ENCODE measurements at regions not wholly inside any gene's neighbourhood (a gene's known extent, or its start where the extent isn't known, plus 50 kb on each side); places are given as distances from the start of the nearest gene placed in this dataset.

GRCh38 chr2:175557810-175558377, 376.4 kb upstream of the ATP5MC3 start:
- Histone ChIP-seq H3K4me3 (ENCODE audit: low read depth in 1 of 2, low read length in 2 of 2) (no peak overlapping the region), H3K4me1 (ENCODE audit: control insufficient read depth in 1 of 2, insufficient read depth in 2 of 2, low read length in 2 of 2) (no peaks in the 10 kb centered on the region), H3K36me3 (ENCODE audit: control insufficient read depth in 1 of 2, insufficient read depth in 2 of 2, low read length in 2 of 2) (no peaks in the 10 kb centered on the region), H3K27me3 (ENCODE audit: low read depth, low read length) (no peaks in the 10 kb centered on the region), H3K27ac (ENCODE audit: low read length) (no peak overlapping the region), H3K9me3 (ENCODE audit: control insufficient read depth in 1 of 2, low read length in 2 of 2) (no peaks in the 10 kb centered on the region)

GRCh38 chr2:175553910-175554309, 372.4 kb upstream of the ATP5MC3 start:
- Histone ChIP-seq H3K27me3 (ENCODE audit: low read depth, low read length) (no peaks in the 10 kb centered on the region), H3K4me3 (ENCODE audit: low read depth in 1 of 2, low read length in 2 of 2) (no peak overlapping the region), H3K4me1 (ENCODE audit: control insufficient read depth in 1 of 2, insufficient read depth in 2 of 2, low read length in 2 of 2) (no peaks in the 10 kb centered on the region), H3K27ac (ENCODE audit: low read length) (no peak overlapping the region), H3K36me3 (ENCODE audit: control insufficient read depth in 1 of 2, insufficient read depth in 2 of 2, low read length in 2 of 2) (no peaks in the 10 kb centered on the region), H3K9me3 (ENCODE audit: control insufficient read depth in 1 of 2, low read length in 2 of 2) (no peaks in the 10 kb centered on the region)

- no peak overlapping the region for H3K4me3 ChIP-seq (ENCODE audit: low read depth in 1 of 2, low read length in 2 of 2)
- no peaks in the 10 kb centered on the region for H3K27me3 ChIP-seq (ENCODE audit: low read depth, low read length)
- no peaks in the 10 kb centered on the region for H3K4me1 ChIP-seq (ENCODE audit: control insufficient read depth in 1 of 2, insufficient read depth in 2 of 2, low read length in 2 of 2)
- H3K27ac ChIP-seq (ENCODE audit: low read length), result no peak overlapping the region
- no peaks in the 10 kb centered on the region for H3K36me3 ChIP-seq (ENCODE audit: control insufficient read depth in 1 of 2, insufficient read depth in 2 of 2, low read length in 2 of 2)
- no peaks in the 10 kb centered on the region for H3K9me3 ChIP-seq (ENCODE audit: control insufficient read depth in 1 of 2, low read length in 2 of 2)
Measured at GRCh38 chr2:175552902-175553301, 371.4 kb upstream of the ATP5MC3 start.

- H3K27me3 ChIP-seq (ENCODE audit: low read depth, low read length), result no peaks in the 10 kb centered on the region
- H3K4me1 ChIP-seq (ENCODE audit: control insufficient read depth in 1 of 2, insufficient read depth in 2 of 2, low read length in 2 of 2), result no peaks in the 10 kb centered on the region
- no peaks in the 10 kb centered on the region for H3K36me3 ChIP-seq (ENCODE audit: control insufficient read depth in 1 of 2, insufficient read depth in 2 of 2, low read length in 2 of 2)
- no peaks in the 10 kb centered on the region for H3K9me3 ChIP-seq (ENCODE audit: control insufficient read depth in 1 of 2, low read length in 2 of 2)
- H3K27ac ChIP-seq (ENCODE audit: low read length), result no peak overlapping the region
- no peak overlapping the region for H3K4me3 ChIP-seq (ENCODE audit: low read depth in 1 of 2, low read length in 2 of 2)
Measured at GRCh38 chr2:175540421-175540820, 358.9 kb upstream of the ATP5MC3 start.

GRCh38 chr2:175539122-175539521, 357.6 kb upstream of the ATP5MC3 start:
- no peak overlapping the region for H3K27ac ChIP-seq (ENCODE audit: low read length)
- no peaks in the 10 kb centered on the region for H3K9me3 ChIP-seq (ENCODE audit: control insufficient read depth in 1 of 2, low read length in 2 of 2)
- H3K27me3 ChIP-seq (ENCODE audit: low read depth, low read length), result no peaks in the 10 kb centered on the region
- H3K4me3 ChIP-seq (ENCODE audit: low read depth in 1 of 2, low read length in 2 of 2), result no peak overlapping the region
- H3K4me1 ChIP-seq (ENCODE audit: control insufficient read depth in 1 of 2, insufficient read depth in 2 of 2, low read length in 2 of 2), result no peaks in the 10 kb centered on the region
- H3K36me3 ChIP-seq (ENCODE audit: control insufficient read depth in 1 of 2, insufficient read depth in 2 of 2, low read length in 2 of 2), result no peaks in the 10 kb centered on the region

DNA sequence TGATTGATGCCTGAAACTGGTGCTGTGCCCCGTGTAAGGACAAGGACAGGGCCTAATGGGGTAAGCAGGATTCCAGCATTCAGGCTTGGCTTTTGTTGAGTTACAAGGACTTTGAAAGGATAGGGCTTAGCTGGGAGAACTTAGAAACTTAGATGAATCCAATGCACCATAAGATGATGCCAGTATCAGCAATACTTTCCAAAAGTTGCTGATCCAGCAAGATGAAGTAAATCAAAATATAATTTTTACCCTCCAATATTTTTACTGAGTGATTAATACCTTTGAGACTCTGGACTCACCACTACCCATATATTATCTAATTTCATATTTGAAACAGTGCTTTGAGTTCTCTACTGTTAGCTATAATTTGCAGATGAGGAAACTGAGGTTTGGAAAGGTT, 354.5 kb upstream of the ATP5MC3 start:
- Histone ChIP-seq H3K27ac (ENCODE audit: low read length) (no peak overlapping the region), H3K4me1 (ENCODE audit: control insufficient read depth in 1 of 2, insufficient read depth in 2 of 2, low read length in 2 of 2) (no peaks in the 10 kb centered on the region), H3K9me3 (ENCODE audit: control insufficient read depth in 1 of 2, low read length in 2 of 2) (peaks cover 0 to 3% of the 10 kb centered on the region in 2 donors), H3K27me3 (ENCODE audit: low read depth, low read length) (no peaks in the 10 kb centered on the region), H3K4me3 (ENCODE audit: low read depth in 1 of 2, low read length in 2 of 2) (no peak overlapping the region), H3K36me3 (ENCODE audit: control insufficient read depth in 1 of 2, insufficient read depth in 2 of 2, low read length in 2 of 2) (no peaks in the 10 kb centered on the region)

DNA sequence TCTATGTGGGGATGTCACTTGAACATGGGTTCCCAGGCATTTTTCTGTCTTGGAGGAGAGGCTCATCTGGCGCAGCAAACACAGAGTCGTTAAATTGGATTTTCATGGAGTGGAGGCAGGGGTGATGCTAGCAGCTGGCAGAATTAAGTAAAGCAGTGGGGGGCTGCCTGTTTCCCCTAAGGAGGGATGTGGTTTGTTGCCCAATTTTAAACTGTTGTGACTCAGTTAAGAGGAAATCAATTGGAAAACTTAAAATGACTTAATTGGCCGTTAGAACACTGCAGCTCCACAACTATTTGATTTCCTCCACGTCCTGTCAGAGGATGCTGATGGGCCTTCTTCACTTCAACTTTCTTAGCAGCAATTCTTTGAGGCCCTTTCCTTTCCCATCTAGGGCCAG, 354.1 kb upstream of the ATP5MC3 start:
- Histone ChIP-seq H3K9me3 (ENCODE audit: control insufficient read depth in 1 of 2, low read length in 2 of 2) (peaks cover 0 to 3% of the 10 kb centered on the region in 2 donors), H3K36me3 (ENCODE audit: control insufficient read depth in 1 of 2, insufficient read depth in 2 of 2, low read length in 2 of 2) (no peaks in the 10 kb centered on the region), H3K27me3 (ENCODE audit: low read depth, low read length) (no peaks in the 10 kb centered on the region), H3K4me1 (ENCODE audit: control insufficient read depth in 1 of 2, insufficient read depth in 2 of 2, low read length in 2 of 2) (no peaks in the 10 kb centered on the region), H3K27ac (ENCODE audit: low read length) (no peak overlapping the region), H3K4me3 (ENCODE audit: low read depth in 1 of 2, low read length in 2 of 2) (no peak overlapping the region)

- no peaks in the 10 kb centered on the region for H3K27me3 ChIP-seq (ENCODE audit: low read depth, low read length)
- H3K4me1 ChIP-seq (ENCODE audit: control insufficient read depth in 1 of 2, insufficient read depth in 2 of 2, low read length in 2 of 2), result no peaks in the 10 kb centered on the region
Measured at GRCh38 chr2:175525975-175526374, 344.5 kb upstream of the ATP5MC3 start.

DNA sequence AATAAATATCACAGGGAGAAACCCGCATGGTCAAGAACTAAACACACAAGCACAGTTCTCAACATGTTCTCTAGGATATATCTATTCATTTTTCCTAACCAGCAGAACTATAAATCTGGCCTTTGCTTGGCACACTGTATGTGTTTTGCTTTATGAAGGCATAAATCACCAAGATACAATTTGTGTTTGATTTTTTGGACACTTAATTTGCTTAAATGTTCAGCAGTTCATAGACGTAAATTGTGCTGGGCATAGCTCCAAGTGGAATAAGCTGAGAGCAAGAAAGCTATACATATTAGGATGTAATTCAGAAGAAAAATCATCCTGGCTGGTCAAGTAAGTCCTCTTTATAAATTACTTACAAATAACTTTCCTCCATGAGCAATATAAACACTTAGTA, 341.5 kb upstream of the ATP5MC3 start:
- H3K9me3 ChIP-seq (ENCODE audit: control insufficient read depth in 1 of 2, low read length in 2 of 2), result no peaks in the 10 kb centered on the region
- no peak overlapping the region for H3K4me3 ChIP-seq (ENCODE audit: low read depth in 1 of 2, low read length in 2 of 2)
- H3K4me1 ChIP-seq (ENCODE audit: control insufficient read depth in 1 of 2, insufficient read depth in 2 of 2, low read length in 2 of 2), result no peaks in the 10 kb centered on the region
- H3K27ac ChIP-seq (ENCODE audit: low read length), result no peak overlapping the region
- H3K27me3 ChIP-seq (ENCODE audit: low read depth, low read length), result no peaks in the 10 kb centered on the region
- H3K36me3 ChIP-seq (ENCODE audit: control insufficient read depth in 1 of 2, insufficient read depth in 2 of 2, low read length in 2 of 2), result no peaks in the 10 kb centered on the region

More at GRCh38 chr2:175525975-175526374, 344.5 kb upstream of the ATP5MC3 start:
- H3K27ac ChIP-seq (ENCODE audit: low read length), result no peak overlapping the region
- no peak overlapping the region for H3K4me3 ChIP-seq (ENCODE audit: low read depth in 1 of 2, low read length in 2 of 2)
- no peaks in the 10 kb centered on the region for H3K9me3 ChIP-seq (ENCODE audit: control insufficient read depth in 1 of 2, low read length in 2 of 2)
- H3K36me3 ChIP-seq (ENCODE audit: control insufficient read depth in 1 of 2, insufficient read depth in 2 of 2, low read length in 2 of 2), result no peaks in the 10 kb centered on the region

GRCh38 chr2:175518206-175518605, 336.7 kb upstream of the ATP5MC3 start:
- no peak overlapping the region for H3K4me3 ChIP-seq (ENCODE audit: low read depth in 1 of 2, low read length in 2 of 2)
- no peaks in the 10 kb centered on the region for H3K36me3 ChIP-seq (ENCODE audit: control insufficient read depth in 1 of 2, insufficient read depth in 2 of 2, low read length in 2 of 2)
- no peak overlapping the region for H3K27ac ChIP-seq (ENCODE audit: low read length)
- no peaks in the 10 kb centered on the region for H3K27me3 ChIP-seq (ENCODE audit: low read depth, low read length)
- no peaks in the 10 kb centered on the region for H3K4me1 ChIP-seq (ENCODE audit: control insufficient read depth in 1 of 2, insufficient read depth in 2 of 2, low read length in 2 of 2)
- H3K9me3 ChIP-seq (ENCODE audit: control insufficient read depth in 1 of 2, low read length in 2 of 2), result no peaks in the 10 kb centered on the region

DNA sequence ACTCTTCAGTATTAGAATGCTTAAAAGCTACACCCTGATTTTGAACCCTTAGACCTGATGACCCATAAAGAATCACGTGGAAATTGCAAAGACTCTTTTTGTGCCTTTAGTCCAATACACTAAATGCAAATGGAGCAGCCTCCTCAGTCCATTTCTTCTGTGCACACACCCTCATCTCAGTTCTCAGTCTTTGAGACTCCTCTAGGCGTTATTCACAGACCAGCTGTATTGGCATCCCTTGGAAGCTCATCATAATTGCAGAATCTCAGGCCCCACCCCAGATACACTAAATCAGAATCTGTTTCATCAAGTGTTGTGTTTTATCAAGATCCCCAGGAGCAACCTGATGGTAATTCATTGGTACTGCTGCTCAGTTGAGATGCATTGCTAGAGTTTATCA, 335.0 kb upstream of the ATP5MC3 start:
- H3K9me3 ChIP-seq (ENCODE audit: control insufficient read depth in 1 of 2, low read length in 2 of 2), result no peaks in the 10 kb centered on the region
- no peak overlapping the region for H3K27ac ChIP-seq (ENCODE audit: low read length)
- no peaks in the 10 kb centered on the region for H3K27me3 ChIP-seq (ENCODE audit: low read depth, low read length)
- H3K4me3 ChIP-seq (ENCODE audit: low read depth in 1 of 2, low read length in 2 of 2), result no peak overlapping the region
- H3K36me3 ChIP-seq (ENCODE audit: control insufficient read depth in 1 of 2, insufficient read depth in 2 of 2, low read length in 2 of 2), result no peaks in the 10 kb centered on the region
- H3K4me1 ChIP-seq (ENCODE audit: control insufficient read depth in 1 of 2, insufficient read depth in 2 of 2, low read length in 2 of 2), result no peaks in the 10 kb centered on the region

DNA sequence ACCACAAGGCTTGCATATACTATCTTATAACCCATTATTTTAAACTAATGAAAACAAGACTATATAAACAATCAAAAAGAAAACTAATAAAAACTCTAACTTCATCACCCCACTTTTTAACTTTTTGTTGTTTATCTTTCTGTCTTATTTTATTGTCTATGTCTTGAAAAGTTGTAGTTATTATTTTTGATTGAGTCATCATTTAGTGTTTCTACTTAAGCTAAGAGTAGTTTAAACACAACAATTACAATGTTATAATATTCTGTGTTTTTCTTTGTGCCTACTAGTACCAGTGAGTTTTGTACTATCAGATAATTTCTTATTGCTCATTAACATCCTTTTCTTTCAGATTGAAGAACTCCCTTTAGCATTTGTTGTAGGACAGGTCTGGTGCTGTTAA, 318.7 kb upstream of the ATP5MC3 start:
- H3K27me3 ChIP-seq (ENCODE audit: low read depth, low read length), result no peaks in the 10 kb centered on the region
- H3K4me1 ChIP-seq (ENCODE audit: control insufficient read depth in 1 of 2, insufficient read depth in 2 of 2, low read length in 2 of 2), result no peaks in the 10 kb centered on the region
- H3K27ac ChIP-seq (ENCODE audit: low read length), result no peak overlapping the region
- peaks cover 0 to 12% of the 10 kb centered on the region in 2 donors for H3K9me3 ChIP-seq (ENCODE audit: control insufficient read depth in 1 of 2, low read length in 2 of 2)
- no peaks in the 10 kb centered on the region for H3K36me3 ChIP-seq (ENCODE audit: control insufficient read depth in 1 of 2, insufficient read depth in 2 of 2, low read length in 2 of 2)
- no peak overlapping the region for H3K4me3 ChIP-seq (ENCODE audit: low read depth in 1 of 2, low read length in 2 of 2)

Measured in muscle layer of duodenum (tissue), 2 donors.